NCI-H2029 treated with DMSO at 0.1 percent for 48 hours (cell line): ENCODE measurements at regions not wholly inside any gene's neighbourhood (a gene's known extent, or its start where the extent isn't known, plus 50 kb on each side); places are given as distances from the start of the nearest gene placed in this dataset.

Source experiments
- DNase-seq: peaks from one replicate; lab custom pipeline; 2025; lab: John Stamatoyannopoulos, UW

GRCh38 chr2:42918041-42918440 lies 125.7 kb upstream of the HAAO start:
- DNase-seq = no peak

- peak; percentile 47 for DNase-seq
These were observed 125.1 kb upstream of the HAAO start for GRCh38 chr2:42917425-42917927.

- DNase-seq = no peak
These were observed 123.9 kb upstream of the HAAO start for GRCh38 chr2:42916324-42916723.

GRCh38 chr2:42914860-42915259 lies 122.5 kb upstream of the HAAO start:
- DNase-seq = no peak

GRCh38 chr2:42914314-42914713 lies 121.9 kb upstream of the HAAO start:
- no peak for DNase-seq

- no peak for DNase-seq
These were observed 121.0 kb upstream of the HAAO start for GRCh38 chr2:42913280-42913878.

GRCh38 chr2:42910645-42911405 lies 118.4 kb upstream of the HAAO start:
- peak; percentile 80 for DNase-seq

GRCh38 chr2:42909966-42910365 lies 117.6 kb upstream of the HAAO start:
- DNase-seq = no peak

GRCh38 chr2:42908518-42909200 lies 116.3 kb upstream of the HAAO start:
- DNase-seq = no peak

- no peak for DNase-seq
These were observed 115.5 kb upstream of the HAAO start for GRCh38 chr2:42907835-42908234.

- no peak for DNase-seq
These were observed 114.4 kb upstream of the HAAO start for GRCh38 chr2:42906557-42907411.

- no peak for DNase-seq
These were observed 113.8 kb upstream of the HAAO start for GRCh38 chr2:42906111-42906556.

GRCh38 chr2:42905341-42906110 lies 113.1 kb upstream of the HAAO start:
- DNase-seq = no peak

GRCh38 chr2:42904576-42904876 lies 112.1 kb upstream of the HAAO start:
- no peak for DNase-seq

GRCh38 chr2:42903821-42904575 lies 111.6 kb upstream of the HAAO start:
- peak; percentile 51 for DNase-seq

- no peak for DNase-seq
These were observed 110.7 kb upstream of the HAAO start for GRCh38 chr2:42902939-42903709.

GRCh38 chr2:42901076-42901640 lies 108.8 kb upstream of the HAAO start:
- no peak for DNase-seq

GRCh38 chr2:42900289-42900891 lies 108.0 kb upstream of the HAAO start:
- no peak for DNase-seq

GRCh38 chr2:42897358-42897757 lies 105.0 kb upstream of the HAAO start:
- DNase-seq = no peak
